Fibroblast of the conjunctiva (primary cell): ENCODE measurements at regions not wholly inside any gene's neighbourhood (a gene's known extent, or its start where the extent isn't known, plus 50 kb on each side); places are given as distances from the start of the nearest gene placed in this dataset.

Experiments
- DNase-seq: peaks from one replicate; pipeline ENCODE4 v3.0.0-alpha.2; 2010; ENCODE audit warnings: low read depth

DNA sequence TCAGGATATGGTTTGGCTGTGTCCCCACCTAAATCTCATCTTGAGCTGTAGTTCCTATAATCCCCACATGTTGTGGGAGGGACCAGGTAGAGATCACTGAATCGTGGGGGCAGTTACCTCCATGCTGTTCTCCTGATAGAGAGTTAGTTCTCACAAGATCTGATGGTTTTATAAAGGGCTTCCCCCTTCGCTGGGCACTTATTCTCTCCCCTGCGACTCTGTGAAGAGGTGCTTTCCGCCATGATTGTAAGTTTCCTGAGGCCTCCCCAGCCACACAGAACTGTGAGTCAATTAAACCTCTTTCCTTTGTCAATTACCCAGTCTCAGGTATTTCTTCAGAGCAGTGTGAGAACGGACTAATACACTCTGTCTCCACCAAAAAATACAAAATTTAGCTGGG is 291.9 kb downstream of the BCOR start:
- no peak for DNase-seq

DNA sequence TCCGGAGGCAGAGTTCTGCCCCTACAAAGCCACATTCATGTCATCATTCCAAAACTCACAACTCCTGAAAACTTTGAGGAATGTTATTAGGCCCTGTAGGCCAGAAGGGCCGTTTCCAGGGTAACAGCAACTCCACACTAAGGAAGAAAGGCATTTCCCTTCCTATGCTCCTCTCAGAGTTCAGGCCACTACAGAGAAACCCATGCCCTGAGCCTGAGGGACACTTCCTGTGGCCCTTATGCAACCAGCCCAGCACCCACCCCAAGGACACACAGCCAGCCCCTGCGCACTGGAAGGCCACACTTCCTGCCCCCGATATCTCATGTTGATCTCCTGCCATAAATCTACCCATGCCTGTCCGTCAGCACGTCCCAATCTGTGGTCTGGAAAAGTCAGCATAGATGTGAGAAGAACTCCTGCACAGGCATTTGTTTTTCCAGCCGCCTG is 289.3 kb downstream of the BCOR start:
- peak; percentile 10 for DNase-seq

DNA sequence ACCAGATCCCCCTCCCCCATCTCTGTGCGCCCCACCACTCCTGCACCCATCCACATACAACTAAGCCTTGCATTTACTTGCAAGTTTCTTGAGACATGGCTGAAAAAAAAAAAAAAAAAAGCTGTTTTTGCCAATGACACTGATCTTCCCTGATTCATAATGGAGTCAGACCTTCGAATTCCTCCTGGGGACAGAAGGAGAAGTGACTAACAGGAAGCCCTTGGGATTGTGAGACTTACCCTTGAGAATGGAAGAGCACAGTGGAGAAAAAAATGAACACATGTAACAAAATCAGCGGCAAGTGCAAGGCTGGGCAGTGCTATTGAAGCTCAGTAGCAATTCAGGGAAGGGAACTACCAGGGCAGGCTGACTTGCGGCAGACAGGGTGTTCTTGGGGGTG is 288.4 kb downstream of the BCOR start:
- DNase-seq = no peak

DNA sequence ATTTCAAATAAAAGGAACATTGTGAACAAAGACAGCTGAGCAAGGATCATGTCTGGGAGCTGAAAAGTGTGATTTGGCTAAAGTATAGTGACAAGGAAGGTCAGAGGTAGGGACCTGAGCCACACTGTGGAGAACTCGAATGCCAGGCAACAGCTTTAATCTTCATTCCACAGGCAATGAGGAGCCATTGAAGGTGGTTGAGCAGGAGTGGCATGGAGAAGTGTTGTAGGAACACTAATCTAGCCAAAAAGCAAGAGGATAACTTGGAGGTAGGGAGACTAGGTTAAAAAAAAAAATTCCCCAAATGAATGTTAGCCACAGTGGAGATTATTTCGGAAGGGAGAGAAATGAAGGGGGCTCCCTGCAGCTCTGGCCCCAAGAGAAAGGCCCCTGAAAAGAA is 286.9 kb downstream of the BCOR start:
- DNase-seq = no peak

DNA sequence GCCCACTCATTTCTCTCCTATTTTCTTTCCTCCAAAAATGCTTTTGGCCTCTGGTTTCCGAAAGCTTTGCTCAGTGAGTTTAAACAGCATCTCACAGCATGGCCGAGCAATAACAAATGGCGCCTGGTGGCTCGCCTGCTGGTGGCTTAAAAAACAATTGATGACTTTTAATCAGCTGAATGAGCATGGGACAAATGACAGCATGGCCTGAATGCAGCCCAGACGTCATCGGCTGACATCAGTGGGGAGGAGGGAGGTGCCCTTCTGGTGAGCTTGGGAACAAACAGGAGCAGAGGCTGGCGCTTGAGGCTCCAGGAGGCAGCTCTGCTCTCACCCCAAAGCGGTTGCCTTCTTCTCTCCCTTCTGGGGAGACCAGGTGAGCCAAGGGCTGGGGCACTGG is 286.4 kb downstream of the BCOR start:
- no peak for DNase-seq

DNA sequence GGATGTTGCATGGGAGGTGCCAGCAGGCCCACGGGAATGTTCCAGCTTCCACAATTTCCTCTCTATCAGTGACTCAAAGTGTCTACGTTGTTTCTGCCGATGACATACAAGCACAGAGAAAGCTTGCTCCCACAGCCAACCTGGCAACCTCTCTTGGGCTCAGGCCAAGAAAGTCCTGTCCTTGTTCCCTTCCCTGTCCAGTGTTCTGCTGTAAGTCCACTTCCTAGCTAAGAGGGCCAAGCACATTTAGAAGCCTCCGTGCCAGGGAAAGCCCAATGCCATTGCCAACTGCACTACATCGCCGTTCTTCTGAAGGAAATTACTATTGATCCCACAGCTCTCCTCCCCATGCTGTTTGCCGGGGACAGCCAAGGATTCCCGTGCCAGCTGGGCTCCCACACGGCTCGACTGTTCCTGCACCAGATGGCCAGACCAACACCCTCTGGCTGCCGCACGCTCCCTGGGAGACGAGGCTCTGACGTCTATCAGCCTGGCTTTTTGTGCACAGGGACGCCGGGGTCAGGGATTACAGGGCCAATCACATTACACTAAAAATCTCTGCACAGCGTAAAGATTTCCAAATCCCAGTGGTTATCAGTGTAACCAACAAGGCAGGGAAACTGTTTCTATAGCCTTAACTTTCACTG is 284.0 kb downstream of the BCOR start:
- no peak for DNase-seq

DNA sequence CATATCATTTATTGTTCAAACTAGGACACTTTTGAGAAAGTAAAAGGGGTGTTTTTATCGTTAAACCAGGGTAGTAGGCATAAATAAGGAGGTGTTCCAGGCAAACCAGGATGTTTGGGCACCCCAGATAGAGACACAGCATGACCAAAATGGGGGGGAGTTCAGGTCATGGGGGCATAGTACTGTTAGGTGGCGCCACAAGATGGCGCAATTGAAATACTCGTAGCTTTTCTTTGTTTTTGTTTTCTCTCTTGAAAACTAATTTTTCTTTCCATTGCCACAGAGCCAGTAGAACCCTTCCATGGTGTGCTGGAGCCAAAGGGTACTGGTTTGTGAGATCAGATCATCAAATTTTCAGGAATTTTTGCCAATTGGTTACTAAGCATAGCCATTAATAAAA is 283.4 kb downstream of the BCOR start:
- DNase-seq = no peak

DNA sequence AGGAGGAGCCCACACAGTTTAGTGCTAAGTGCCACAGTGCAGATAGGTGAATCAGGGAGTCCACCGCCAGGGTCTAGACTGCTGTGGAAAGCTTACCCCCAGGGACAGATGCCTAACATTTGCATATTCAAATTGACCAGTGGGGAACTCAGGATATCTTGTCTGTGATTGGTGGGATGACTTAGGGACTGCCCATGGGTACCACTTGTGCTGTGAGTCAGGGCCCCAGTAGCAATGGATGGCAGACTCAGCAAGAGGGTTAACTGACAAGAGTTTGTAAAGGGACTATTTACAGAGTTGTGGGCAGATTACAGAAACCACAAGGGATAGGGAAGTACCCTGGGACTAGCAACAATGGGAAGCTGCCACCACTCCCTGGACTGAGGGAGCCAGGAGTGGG is 282.1 kb downstream of the BCOR start:
- DNase-seq = no peak

DNA sequence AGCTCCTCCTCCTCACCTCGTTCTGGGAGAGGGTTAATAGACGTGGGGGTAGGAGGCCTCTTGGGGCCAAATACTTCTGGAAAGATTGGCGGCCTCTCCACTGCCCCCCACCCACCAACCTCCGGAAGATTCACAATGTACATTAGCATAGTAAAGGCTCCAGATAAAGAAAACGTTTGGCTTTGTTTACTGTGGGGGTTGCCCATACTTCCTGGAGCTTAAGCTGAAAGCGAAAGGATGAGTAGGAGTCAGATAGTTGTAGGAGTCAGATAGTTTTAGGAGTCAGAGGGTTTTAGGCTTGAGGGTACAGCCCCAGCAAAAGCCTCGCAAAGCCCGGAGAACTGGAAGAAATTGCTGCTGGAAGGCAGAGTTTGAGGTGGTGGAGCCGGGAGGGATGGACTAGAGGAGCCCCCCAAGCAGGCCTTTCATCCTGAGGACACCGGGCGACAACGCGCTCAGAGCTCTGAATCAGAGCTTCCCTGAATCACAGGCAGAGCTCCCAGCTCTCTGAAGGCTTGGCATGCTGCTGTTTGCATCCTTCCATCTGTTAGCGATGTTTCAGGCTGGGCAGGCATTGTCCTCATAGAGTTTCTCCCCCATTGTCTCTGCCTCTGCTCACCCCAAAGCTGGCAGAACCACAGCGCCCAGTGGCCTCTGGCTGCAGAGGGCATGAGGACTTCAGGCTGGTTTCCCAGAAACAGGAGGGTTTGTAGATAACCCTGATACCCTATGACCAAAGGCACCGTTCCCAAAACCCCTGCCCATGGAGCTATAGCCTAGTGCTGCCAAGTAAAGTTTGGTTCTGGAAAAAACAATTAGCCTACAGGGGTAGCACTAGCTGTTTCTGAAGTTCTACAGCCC is 280.7 kb downstream of the BCOR start:
- no peak for DNase-seq

DNA sequence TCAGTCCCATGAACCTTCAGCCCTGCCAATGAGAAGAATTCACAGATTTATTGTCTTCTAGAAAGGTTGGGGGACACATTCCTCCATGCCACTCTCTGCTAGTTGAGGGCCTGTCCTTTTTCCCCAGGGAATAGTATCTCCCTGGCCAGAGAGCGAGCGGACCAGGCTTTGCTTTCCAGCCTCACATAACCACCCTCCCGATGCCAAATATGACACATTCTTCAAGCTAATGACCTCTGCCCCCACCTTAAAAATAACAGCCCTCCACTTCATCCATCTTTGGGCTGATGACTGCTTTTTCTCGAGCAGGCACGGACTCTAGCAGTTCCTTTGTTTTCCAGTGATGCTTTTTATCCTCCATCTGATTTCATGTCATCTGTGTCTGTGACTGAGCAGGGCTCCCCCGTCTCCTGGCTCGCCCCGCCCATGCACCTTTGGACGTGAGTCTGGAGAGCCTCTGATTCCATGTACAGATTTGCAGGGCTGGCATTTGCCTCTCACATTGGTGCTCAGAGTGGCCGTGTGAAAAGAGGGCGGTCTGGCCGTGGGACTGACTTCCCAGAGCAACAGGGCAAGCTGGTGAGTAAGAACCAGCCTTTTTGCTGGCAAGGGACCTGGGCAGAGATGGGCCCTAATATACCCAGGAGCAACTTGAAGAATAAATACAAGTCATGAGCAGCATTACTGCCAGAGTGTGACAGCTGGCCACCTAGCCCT is 279.8 kb downstream of the BCOR start:
- DNase-seq = no peak

DNA sequence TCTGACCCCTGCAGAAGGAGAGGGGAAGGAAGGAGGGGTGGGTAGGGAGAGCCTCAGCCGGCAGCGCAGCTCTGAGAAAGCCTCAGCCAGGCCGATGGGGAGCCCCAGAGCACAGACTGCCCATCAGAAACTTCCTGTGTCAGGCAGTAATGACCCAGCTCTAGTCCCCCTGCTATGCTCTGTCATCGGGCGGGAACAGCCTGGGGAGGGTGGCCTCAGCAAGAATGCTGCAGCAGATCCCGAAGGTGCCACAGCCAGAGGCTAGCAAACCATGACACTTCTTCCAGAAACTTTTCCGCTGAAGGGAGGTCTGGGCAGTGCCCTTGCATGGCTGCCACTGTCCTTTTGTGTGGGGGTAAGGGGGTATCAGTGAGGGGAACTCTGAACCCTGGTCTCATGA is 279.0 kb downstream of the BCOR start:
- DNase-seq = no peak

DNA sequence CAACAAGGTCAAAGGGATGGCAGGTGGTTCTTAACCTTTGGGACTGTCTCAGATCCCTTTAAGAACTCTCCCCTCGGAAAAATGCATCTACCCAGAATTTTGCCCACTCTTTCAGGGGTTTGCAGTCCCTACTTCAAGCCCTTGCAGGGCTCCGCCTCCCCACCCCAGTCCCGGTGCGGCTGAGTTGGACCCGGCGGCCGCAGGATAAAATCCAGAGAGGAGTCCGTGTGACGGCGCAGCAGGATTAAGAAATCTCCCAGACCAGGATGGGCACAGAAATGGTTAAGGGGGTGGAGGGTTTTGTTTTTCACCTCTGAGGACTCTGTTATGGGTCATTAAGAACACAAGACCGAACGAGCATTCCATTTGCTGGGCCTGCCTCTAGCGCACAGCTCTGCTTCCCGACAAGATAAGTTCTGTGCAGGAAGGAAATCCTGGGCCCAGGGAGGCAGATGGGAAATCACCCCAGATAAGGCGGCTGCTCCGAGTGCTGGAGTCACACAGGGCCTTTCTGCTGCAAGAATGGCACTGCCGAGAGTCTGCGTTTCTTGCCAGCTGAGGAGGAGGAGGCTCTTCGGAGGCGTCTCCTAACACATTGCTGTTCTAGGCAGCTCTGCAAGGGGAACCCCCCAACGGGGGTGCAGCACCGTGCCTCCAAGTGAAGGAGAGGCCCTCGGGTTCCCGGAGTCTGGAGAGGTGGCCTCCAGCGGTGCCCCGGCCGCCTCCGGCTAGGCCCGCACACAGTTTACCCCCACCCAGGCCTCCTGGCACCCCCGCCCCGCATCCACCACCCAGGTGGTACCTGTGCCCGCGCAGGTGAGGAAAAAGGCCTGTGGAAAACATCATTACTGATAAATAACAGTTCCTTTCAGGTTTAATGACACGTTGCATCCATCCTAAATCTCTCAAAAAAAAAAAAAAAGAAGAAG is 277.6 kb downstream of the BCOR start:
- DNase-seq = no peak

DNA sequence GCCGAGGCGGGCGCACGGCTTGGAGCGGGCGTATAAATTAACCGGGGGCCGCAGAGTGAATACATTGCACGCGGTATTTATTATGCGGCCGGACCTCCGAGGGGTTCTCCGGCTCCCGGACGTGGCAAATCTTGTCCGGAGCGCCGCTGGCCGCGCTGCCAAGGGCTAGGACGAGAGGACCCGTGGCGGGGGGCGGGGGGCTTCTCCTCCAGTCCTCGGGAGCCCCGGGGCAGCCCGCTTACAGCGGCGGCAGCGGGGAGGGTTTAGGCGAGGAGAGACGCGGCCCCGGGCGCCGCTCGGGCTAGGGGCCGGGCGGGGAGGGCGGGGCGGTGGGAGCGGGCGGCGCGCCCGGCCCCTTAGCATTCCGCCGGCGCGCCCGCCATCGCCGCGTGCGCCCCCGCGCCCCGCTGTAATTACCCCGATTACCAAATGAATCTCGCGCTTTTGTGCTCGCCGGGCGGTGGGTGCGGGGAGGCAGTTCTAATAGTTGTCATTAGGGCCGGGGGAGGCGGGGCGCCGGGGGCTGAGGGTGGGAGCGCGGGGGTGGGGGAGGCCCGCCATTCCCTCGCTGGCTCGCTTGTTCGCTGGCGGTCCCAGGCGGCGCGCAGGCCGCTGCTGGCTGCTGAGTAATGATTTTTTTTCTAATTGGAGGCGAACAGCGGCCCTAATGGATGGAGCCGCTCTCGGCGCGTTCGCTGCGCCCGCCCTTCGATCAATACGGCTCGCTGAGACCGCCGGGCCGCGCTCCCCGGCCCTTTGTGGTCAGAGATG is 276.6 kb downstream of the BCOR start:
- no peak for DNase-seq

DNA sequence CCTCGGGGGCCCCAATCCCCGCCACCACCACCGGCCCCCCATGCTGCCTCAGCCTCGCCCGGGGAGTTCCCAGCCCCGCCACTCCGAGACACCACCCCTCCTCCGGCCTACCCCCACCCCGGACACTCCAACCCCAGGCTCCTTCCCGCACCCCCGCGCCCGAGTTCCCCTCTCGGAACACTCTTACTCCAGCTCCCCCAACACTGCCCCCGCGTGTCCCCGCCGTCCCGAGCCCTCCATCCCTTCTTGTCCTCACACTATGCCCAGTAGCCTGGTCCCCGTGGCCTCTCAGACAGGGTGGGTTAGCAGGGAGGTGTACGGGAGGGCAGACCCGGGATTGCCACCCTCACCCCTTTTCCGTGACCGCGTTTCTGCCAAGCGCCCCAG is 276.1 kb downstream of the BCOR start:
- DNase-seq = no peak

DNA sequence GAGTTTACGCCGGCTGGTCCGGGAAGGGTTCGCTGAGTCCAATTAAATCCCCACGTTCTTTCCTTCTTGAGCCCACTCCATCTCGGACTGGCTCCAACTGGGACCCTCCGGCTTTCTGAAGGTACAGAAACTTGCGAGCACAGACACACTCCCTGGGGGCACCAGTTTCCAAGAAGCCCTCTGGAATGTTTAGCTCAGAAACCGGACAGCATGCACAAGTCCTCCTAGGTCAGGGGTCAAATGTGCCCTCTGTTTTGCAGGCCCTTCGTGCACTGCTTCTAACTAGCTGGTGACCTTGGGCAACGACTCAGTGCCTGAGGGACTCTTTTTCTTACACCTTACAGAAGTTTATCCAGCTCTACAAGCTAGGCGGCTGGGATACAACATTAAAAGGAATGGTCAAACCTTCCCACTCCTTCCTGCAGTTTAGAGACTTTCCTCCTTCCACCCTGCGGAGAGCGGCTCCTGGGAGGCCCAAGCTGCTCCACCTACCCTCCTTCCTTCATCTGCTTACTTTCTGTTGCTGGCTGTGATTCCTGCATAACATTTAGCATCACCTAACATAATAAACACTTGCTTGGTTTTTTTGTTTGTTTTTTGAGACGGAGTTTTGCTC is 275.5 kb downstream of the BCOR start:
- DNase-seq = no peak

DNA sequence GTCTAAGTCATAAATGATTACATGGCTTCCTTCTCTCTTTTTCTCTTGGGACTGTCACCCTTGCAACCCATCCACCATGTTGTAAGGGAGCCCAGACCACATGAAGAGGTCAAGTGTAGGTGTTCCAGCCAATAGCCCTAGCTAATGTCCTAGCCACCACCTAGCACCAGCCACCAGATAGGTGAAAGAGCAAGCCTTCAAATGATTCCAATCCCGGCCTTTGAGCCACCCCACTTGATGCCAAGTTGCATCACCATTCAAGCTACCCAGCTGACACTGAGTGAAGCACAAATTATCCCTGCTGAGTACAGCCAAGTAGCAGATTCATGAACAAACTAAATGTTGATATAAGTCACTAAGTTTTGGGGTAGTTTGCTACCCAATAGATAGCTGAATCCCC is 274.3 kb downstream of the BCOR start:
- no peak for DNase-seq

DNA sequence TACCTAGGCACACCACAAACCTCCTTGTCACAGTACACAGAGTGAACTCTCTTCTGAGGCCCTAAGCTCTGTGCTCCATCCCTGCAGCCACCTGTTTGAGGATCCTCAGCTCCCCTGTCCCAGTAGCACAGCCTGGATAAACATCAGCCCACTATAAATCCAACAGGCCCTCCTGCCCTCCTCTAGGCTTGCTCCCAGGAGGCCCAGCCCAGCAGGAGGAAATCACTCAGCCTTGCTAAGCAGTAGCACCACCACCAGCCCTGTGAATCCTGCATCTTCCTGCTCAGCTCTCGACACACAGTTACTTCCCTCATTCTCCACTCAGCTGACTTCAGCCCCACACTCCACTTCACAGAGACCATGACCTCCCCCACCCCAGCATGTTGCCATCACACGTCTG is 273.9 kb downstream of the BCOR start:
- no peak for DNase-seq

DNA sequence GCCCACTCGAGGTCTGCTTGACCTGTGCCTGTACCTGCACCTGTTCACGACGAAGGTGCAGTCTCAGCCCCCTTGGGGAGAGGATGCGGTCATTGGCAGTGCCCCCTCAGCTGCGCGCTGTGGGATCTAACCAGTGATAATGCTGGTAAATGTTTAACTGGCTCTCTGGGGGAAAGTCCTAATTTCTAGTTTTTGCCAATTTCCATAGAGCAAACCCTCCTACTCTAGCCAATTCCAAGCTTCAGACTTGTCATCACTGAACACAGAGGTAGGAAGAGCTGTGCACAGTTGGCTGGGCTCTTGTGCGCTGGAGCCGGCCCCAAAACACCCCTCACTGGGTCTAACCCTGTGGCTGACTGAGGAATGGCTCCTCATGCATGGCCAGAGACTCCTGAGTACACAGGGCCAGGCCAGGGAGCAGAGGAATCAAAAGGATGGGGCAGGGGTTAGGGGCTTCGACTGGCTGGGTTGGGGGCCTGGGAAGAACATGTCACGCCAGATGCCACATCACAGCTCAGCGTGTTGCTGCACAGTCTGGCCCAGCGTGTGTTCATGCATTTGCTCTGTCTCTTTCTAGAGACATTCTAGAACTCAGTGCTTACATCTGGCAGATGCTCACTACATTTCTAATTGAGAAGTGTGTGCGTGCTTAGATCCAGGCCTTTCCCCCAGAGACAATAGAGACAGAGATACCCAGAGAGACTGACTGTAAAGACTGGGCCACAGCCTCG is 270.8 kb downstream of the BCOR start:
- DNase-seq = no peak

DNA sequence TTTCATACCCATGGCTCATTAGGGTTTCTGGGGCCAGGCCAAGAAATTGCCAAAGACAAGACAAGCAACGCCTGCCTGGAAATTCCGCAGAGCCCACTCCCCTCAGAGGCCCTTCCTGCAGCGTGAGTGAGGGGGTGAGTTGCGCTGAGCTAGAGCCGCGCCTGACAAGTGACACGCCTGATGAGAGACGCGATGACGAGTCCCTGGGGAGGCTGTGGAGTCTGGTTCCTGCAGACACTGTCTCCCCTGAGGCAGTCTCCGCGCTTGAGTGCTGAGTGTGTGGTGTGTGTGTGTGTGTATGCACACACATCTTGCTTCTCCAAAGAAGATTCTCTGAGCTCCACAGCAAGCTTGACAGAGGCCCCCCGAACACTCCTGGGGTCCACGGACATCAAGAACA is 269.8 kb downstream of the BCOR start:
- no peak for DNase-seq

DNA sequence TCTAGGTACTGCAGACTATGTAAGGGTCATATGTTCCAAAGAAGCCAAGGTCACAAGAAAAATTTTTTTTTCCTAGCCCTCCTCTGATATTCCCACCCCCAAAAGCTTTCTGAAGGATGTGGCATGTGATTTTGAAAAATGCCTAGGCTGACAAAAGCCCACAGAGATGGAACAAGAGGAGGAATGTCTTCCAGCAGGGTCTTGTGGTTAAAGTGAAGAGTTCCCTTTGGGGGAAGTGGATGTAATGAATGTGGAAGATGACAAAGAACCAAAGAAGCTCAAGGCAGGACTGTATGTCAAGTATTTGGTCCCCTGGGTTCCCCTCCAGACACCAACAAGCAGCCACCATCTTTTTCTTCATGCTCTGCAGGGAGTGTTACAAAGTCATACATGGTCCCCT is 268.8 kb downstream of the BCOR start:
- no peak for DNase-seq
